GM19372 (cell line): ENCODE measurements at regions not wholly inside any gene's neighbourhood (a gene's known extent, or its start where the extent isn't known, plus 50 kb on each side); places are given as distances from the start of the nearest gene placed in this dataset.
"Not testable (repeated sequence)": the region's sequence is repeated elsewhere in the genome, so short reads cannot be mapped to it uniquely, and the experiment has no call there.

Experiments
- ATAC-seq: cut with Tn5 transposase; IDR thresholded peaks from one replicate; pipeline ENCODE4 v1.9.1; 2021; ENCODE audit warnings: mild to moderate bottlenecking, low read depth, moderate library complexity; ENCODE audit not compliant: unreplicated experiment

GRCh38 chr9:102767076-102767475 is 228.1 kb upstream of the CYLC2 start:
- no peak for ATAC-seq

DNA sequence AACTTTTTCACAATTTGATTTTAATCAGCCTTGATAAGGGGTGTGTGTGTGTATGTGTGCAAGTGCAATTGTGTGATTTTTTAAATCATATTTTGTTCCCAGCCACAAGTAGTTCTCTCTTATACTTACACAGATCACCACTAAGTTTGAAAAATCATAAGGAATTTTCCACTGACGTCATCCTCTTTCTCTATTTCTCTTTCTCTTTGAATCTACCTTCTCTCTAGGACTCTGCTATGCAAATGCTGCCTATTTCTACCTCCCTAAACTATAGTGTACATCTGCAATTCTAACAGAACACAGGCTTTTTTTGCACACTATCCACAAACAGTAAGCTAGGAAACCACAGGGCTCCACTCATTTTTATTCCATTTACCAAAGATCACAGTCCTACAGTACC is 254.6 kb upstream of the CYLC2 start:
- ATAC-seq, result no peak

- no peak for ATAC-seq
These were observed 266.2 kb upstream of the CYLC2 start for GRCh38 chr9:102728946-102729345.

DNA sequence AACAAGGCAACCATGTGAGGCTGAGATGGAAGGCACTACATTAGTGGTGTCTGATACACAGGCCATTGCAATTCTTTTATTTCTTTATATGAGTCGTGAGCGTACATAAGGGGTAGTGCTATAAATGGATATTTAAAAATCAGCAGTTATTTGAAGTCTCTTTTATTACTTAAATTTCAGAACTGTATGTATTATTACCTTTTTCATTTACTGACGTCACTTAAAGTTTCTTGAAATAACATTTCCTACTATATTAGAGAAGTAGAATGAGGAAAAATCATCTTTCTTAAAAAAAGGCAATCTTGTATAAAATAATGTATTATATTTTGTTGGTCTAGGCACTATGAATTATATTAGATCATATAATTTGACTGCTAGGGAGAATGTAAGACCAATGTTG is 280.9 kb upstream of the CYLC2 start:
- no peak for ATAC-seq

- not testable (repeated sequence) for ATAC-seq
These were observed 282.2 kb upstream of the CYLC2 start for GRCh38 chr9:102712910-102713309.

DNA sequence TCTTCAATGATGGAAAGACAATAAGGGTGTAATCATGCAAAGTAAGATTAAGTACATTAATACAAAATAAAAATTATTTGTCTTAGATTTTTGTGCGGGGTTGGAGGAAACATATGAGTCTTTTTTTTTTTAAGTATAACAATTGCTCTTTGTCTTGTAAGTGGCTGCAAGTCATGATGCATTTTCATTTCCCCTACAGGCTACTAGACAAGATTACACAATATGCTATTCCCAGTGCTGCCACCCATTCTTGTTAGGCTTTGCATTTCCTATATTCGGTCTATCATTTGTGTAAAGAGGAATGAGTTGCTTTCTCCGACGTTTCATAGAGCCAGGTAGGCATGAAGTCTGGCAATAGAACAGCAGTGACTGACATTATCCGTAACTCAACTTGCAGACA is 294.2 kb upstream of the CYLC2 start:
- no peak for ATAC-seq

GRCh38 chr9:102669220-102669619 is 325.9 kb upstream of the CYLC2 start:
- ATAC-seq, result no peak

GRCh38 chr9:102652471-102652870 is 342.7 kb upstream of the CYLC2 start:
- ATAC-seq, result no peak

DNA sequence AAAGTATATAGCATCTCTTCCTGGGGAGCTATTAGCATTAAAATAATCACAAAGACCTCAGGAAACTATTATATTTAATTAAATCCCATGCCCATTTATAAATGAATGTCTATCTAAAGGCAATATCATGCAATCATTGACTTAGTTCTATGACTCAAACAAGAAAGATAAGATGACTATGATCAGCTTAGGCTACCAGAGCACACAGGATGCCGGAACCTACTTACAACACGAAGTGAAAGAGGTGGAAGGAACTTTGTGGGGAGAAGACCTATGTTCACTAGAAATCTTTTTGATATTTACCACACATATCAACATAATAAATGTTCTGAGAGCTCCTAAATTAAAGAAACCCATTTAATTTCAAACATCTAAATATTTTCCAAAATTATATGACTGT is 344.2 kb upstream of the CYLC2 start:
- no peak for ATAC-seq

- ATAC-seq, result no peak
These were observed 352.5 kb upstream of the CYLC2 start for GRCh38 chr9:102642651-102643050.

DNA sequence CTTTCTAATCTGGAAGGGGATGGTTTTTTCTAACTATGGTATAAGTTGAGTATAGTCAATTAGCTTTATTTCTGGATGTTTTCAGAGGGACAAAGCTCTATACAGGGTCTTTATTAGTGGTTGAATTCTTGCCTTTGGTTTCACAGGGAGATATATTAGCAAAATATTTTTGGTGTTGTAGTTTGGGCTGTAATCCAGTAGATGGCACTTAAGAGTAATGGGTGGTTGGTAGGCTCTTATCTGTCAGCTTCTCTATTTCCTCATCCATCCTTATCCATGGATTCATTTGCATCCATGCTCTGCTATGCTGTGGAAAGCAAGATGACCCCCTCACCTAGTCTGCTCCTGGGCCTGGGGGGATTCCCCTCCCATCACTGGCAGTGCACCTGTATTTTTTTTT is 363.6 kb upstream of the CYLC2 start:
- ATAC-seq, result no peak

- no peak for ATAC-seq
These were observed 385.7 kb upstream of the CYLC2 start for GRCh38 chr9:102609461-102609860.

DNA sequence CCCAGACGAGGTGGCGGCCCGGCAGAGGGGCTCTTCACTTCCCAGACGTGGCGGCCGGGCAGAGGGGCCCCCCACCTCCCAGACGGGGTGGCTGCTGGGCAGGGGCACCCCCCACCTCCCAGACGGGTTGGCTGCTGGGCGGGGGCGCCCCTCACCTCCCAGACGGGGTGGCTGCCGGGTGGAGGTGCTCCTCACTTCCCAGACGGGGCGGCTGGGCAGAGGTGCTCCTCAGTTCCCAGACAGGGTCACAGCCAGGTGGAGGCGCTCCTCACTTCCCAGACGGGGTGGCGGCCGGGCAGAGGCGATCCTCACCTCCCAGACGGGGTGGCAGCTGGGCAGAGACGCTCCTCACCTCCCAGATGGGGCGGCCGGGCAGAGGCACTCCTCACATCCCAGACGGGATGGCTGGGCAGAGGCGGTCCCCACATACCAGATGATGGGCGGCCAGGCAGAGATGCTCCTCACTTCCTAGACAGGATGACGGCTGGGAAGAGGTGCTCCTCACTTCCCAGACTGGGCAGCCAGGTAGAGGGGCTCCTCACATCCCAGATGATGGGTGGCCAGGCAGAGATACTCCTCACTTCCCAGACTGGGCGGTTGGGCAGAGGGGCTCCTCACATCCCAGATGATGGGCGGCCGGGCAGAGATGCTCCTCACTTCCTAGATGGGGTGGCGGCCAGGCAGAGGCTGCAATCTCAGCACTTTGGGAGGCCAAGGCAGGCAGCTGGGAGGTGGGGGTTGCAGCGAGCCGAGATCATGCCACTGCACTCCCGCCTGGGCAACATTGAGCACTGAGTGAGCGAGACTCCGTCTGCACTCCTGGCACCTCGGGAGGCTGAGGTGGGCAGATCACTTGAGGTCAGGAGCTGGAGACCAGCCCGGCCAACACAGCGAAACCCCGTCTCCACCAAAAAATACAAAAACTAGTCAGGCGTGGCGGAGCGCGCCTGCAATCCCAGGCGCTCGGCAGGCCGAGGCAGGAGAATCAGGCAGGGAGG is 391.6 kb upstream of the CYLC2 start:
- not testable (repeated sequence) for ATAC-seq

GRCh38 chr9:102594241-102594640 is 400.9 kb upstream of the CYLC2 start:
- ATAC-seq, result no peak

DNA sequence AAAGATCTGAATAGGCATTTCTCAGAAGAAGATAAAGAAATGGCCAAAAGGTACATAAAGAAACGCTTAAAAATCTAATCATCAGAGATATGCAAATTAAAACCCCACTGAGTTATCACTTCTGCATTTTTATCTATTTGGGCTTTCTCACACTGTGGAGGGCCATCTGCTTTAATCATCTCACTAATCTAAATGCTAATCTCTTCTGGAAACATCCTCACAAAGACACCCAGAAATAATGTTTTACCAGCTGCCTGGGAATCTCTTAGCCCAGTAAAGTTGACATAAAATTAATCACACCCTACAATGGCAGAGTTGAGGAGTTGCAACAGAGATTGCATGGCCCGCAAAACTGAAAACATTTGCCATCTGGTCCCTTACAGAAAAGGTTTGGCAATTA is 407.9 kb upstream of the CYLC2 start:
- no peak for ATAC-seq

DNA sequence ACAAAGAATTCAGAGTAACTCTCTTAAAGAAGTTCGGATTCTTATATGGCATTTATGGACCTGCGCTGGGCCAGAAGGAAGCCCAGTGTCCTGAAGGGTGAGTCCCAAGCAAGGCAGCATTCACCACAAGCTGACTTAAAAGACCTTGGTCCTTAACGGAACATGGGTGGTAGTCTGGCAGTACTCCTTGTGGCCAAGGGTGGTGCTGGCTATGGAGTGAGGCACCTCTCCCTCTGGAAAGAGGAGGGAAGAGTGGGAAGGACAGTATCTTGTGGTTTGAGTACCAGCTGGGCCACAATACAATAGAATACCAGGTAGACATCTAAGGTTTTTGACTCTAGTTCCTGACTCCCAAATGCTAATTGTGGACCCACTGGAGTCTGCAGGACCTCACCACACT is 425.7 kb upstream of the CYLC2 start:
- no peak for ATAC-seq

DNA sequence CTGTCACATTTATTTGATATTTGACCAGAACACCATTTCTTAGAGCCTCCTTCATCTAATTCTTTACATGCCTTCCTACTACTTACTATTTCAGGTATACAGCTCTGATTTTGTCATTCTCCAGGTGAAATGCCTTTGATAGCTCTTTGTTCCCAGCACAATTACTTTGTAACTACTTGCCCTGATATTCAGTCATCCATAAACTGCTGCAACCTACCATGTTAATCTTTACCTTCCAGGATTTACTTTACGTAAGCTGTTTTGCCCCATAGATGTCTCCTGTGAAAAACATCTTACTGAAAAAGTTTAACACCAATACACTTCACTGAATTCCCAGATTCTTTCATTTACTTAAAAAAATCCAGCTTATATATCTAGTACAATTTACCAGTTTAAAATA is 443.8 kb upstream of the CYLC2 start:
- ATAC-seq, result no peak

DNA sequence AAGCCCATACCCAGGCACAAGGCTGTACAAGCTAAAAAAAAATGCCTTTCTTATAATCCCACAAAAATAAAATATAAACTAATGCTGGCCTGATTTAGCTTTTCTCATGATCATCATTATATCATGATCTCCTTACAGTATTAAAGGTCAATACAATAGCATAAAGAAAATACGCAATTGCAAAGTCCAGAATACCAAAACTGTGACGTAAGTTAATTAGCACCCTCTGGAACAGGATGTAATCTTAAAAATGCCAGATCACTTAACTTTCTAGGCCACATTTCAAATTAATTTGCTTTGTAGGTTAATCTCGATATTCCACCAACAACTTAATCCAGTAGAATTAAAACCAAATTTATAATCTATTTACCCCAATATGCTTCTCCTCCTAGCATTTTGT is 444.2 kb upstream of the CYLC2 start:
- ATAC-seq, result no peak

DNA sequence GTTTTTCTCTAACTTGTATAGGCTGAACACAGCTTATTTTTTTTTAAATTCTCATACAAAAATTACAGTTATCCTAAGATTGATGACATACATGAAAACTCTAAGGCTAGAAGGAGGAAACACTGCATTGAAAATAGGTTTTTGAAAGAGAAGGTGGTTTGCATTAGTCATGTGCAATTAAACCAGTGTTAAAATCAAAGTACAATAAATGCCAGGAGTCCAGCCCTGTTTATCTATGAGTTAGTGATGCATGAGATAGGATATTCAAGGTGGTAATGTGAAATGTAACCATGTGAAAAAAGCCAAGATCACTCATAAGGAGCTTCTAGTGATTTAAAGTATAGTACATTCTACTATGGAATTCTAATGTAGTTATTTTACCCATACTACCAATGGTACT is 444.9 kb upstream of the CYLC2 start:
- ATAC-seq, result no peak

- ATAC-seq, result no peak
These were observed 461.1 kb upstream of the CYLC2 start for GRCh38 chr9:102534031-102534430.

DNA sequence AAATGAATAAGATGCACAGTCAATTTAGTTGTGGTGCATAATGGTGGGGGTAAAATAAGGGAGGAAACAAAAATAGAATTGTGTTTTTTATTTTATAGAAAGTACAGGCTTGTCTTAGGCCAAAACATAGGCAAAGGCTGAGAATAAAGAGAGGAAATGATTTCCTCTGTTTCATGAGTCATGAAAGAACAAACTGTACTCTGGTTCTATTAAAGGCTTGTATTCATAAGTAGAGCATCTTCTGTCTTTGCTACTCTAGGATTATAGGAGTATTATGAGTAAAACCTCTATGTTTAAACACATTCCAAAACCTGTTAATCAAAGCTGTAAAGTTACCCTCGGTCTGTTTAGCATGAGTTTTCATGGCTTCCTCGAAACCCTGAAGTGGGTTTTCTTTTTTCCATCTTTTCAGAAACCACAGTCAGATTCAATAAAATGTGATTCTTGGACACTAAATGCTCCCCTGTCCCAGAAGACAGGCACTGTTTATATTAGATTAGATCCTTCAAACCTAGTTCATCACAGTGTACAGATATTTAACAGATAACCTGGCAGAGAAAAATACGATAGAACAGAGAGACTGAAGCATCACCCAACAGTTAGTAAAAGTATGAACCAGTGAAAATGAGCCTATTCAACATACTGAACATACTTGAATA is 473.9 kb upstream of the CYLC2 start:
- ATAC-seq, result no peak

DNA sequence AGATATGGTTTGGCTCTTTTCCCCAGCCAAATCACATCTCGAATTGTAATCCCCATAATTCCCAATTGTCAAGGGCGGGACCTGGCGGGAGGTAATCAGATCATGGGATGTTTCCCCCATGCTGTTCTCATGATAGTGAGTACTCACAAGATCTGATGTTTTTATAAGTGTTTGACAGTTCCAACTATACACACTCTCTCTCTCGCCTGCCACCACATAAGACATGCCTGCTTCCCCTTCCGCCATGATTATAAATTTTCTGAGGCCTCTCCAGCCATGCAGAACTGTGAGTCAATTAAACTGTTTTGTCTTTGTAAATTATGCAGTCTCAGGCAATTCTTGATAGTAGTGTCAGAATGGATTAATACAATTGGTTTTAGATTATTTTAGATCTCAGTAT is 475.7 kb upstream of the CYLC2 start:
- no peak for ATAC-seq
